ENCODE measurements at regions not wholly inside any gene's neighbourhood (a gene's known extent, or its start where the extent isn't known, plus 50 kb on each side); places are given as distances from the start of the nearest gene placed in this dataset.

DNA sequence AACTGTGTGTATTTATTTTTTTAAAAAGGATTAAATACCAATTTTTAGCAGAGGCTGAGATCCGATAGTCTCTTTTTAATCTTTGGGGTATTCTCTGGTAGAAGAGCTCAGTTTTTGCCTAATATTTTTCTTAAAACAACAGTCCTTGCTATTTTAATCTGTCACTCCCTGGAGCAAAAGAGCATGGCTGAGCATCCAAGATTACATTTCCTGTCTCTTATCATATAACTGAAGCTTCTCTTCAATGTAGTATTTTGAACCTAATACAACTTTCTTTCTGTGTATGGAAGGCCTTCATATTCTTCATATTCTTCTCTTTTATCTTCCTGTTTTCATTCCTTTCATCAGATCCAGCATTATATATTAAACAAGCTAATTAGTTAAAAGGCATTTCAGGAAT, 293.7 kb downstream of the NSUN3 start:
- no peak for DNase-seq (ENCODE audit: extremely low spot score)
- 87% methylated on average over 1 of the region's 1 CpG for WGBS
- Histone ChIP-seq H3K27ac (replicated peaks in 1 of 4) (no peak overlapping the region), H3K4me3 (no peak overlapping the region), H3K4me1 (peaks cover 0 to 12% (median 11%) of the 10 kb centered on the region in 4 donors), H3K9me3 (no peaks in the 10 kb centered on the region), H3K27me3 (no peaks in the 10 kb centered on the region), H3K36me3 (no peaks in the 10 kb centered on the region)
- no peak for TF ChIP-seq POLR2AphosphoS5 (IDR thresholded peaks at IDR 0.05)
- TF ChIP-seq EP300 (IDR thresholded peaks at IDR 0.05) = no peak
- intact Hi-C loops (cut with DNase I) = no loop called here

DNA sequence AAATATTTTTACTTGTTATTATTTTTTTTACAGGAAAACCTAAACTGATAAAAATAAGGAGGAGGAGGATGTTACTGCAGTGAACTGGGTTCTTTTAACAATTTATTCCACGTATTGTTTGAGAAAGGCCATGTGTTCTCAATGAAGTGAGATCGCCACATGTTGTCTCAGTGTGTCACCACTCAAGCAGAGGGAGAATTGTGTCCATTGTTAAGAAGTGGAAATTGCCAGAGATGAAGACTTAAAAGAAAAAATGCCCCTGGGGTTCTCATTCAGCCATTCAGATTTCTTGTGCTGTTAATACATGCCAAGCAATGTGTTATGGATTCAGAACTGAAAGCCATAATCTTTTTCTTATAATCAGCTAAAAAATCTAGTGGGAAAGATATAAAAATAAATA, 297.1 kb downstream of the NSUN3 start:
- DNase-seq (ENCODE audit: extremely low spot score) = no peak
- H3K27ac ChIP-seq (replicated peaks in 1 of 4) = no peak overlapping the region
- H3K4me1 ChIP-seq = peaks cover 0 to 12% (median 11%) of the 10 kb centered on the region in 4 donors
- no peaks in the 10 kb centered on the region for H3K9me3 ChIP-seq
- no peak for TF ChIP-seq POLR2A (IDR thresholded peaks at IDR 0.05; ENCODE audit: low read depth)
- TF ChIP-seq, protein P1, sequence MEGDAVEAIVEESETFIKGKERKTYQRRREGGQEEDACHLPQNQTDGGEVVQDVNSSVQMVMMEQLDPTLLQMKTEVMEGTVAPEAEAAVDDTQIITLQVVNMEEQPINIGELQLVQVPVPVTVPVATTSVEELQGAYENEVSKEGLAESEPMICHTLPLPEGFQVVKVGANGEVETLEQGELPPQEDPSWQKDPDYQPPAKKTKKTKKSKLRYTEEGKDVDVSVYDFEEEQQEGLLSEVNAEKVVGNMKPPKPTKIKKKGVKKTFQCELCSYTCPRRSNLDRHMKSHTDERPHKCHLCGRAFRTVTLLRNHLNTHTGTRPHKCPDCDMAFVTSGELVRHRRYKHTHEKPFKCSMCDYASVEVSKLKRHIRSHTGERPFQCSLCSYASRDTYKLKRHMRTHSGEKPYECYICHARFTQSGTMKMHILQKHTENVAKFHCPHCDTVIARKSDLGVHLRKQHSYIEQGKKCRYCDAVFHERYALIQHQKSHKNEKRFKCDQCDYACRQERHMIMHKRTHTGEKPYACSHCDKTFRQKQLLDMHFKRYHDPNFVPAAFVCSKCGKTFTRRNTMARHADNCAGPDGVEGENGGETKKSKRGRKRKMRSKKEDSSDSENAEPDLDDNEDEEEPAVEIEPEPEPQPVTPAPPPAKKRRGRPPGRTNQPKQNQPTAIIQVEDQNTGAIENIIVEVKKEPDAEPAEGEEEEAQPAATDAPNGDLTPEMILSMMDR (IDR thresholded peaks at IDR 0.05) = no peak
- TF ChIP-seq POLR2AphosphoS5 (IDR thresholded peaks at IDR 0.05) = no peak
- no peak for TF ChIP-seq EP300 (IDR thresholded peaks at IDR 0.05)
- WGBS = 74% methylated on average over 2 of the region's 2 CpGs
- H3K27me3 ChIP-seq = no peaks in the 10 kb centered on the region
- H3K4me3 ChIP-seq = no peak overlapping the region
- intact Hi-C loops (cut with DNase I) = no loop called here
- H3K36me3 ChIP-seq = no peaks in the 10 kb centered on the region

DNA sequence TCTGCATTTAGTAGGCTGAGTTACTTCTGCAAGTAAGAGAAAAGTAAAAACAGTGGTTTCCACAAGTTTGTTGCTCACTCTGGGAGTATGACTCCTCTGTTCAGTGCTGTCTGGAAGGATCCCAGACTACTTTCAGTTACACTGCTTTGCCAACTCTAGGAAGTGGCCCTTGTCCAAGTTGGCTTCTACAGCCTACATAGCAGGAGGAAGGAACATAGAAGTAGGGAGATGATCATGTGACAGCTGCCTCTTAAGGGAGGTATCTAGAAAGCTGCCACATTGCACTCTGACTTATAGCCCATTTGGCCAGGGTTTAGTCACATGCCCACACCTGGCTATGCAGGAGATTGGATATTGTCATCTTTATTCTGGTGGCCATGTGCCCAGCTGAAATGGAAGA, 298.1 kb downstream of the NSUN3 start:
- DNase-seq (ENCODE audit: extremely low spot score) = no peak
- intact Hi-C loops (cut with DNase I) = no loop called here
- H3K4me1 ChIP-seq = peaks cover 0 to 12% (median 11%) of the 10 kb centered on the region in 4 donors
- H3K4me3 ChIP-seq = no peak overlapping the region
- H3K27me3 ChIP-seq = no peaks in the 10 kb centered on the region
- H3K36me3 ChIP-seq = no peaks in the 10 kb centered on the region
- TF ChIP-seq POLR2AphosphoS5 (IDR thresholded peaks at IDR 0.05) (no peak), POLR2A (IDR thresholded peaks at IDR 0.05; ENCODE audit: low read depth) (no peak), EP300 (IDR thresholded peaks at IDR 0.05) (no peak)
- TF ChIP-seq, protein P1 (IDR thresholded peaks at IDR 0.05) = no peak
- no peaks in the 10 kb centered on the region for H3K9me3 ChIP-seq
- no peak overlapping the region for H3K27ac ChIP-seq (replicated peaks in 1 of 4)

DNA sequence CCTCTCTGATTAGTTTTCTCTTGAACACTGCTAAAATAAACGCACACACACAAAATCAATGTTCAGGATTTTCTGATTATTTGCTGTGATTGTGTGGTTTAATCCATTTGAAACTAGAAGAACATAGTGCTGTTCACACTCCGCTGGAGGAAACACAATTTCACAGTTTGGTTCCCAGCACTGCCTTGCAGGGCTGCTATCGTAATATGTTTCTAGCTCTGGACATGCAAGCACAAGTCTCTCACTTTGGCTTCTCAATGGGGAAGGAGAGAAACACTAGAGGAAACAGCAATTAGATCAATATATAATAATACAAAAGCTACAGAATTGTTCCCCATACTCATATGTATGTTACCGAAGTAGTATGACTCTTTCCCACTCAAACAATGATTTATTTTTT, 299.5 kb downstream of the NSUN3 start:
- no peak for DNase-seq (ENCODE audit: extremely low spot score)
- intact Hi-C loops (cut with DNase I) = no loop called here
- TF ChIP-seq POLR2AphosphoS5 (IDR thresholded peaks at IDR 0.05) (no peak), POLR2A (IDR thresholded peaks at IDR 0.05; ENCODE audit: low read depth) (no peak), EP300 (IDR thresholded peaks at IDR 0.05) (no peak)
- TF ChIP-seq, protein P1 (IDR thresholded peaks at IDR 0.05) = no peak
- H3K9me3 ChIP-seq = peaks cover 0 to 4% (median 0%) of the 10 kb centered on the region in 4 donors
- peaks cover 0 to 12% (median 11%) of the 10 kb centered on the region in 4 donors for H3K4me1 ChIP-seq
- no peak overlapping the region for H3K4me3 ChIP-seq
- 59% methylated on average over 4 of the region's 4 CpGs for WGBS
- no peaks in the 10 kb centered on the region for H3K27me3 ChIP-seq
- H3K27ac ChIP-seq (replicated peaks in 1 of 4) = no peak overlapping the region
- H3K36me3 ChIP-seq = no peaks in the 10 kb centered on the region

DNA sequence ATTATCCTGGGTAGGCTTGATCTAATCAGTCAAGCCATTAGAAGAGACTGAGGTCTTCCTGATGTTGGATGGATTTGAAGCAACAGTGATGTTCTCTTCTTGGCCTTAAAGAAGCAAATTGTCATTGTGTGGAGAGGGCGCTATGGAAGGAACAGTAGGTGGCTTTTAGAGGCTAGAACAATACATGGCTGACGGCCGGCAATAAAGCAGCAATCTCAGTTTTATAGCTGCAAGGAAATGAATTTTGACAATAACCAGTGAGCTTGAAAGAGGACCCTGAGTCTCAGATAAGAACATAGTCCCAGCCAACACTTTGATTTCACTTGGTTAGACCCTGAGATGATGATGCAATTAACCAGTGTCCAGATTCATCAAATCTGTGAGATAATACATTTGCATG, 302.1 kb downstream of the NSUN3 start:
- peaks cover 0 to 12% (median 11%) of the 10 kb centered on the region in 4 donors for H3K4me1 ChIP-seq
- intact Hi-C loops (cut with DNase I) = no loop called here
- TF ChIP-seq POLR2A (IDR thresholded peaks at IDR 0.05; ENCODE audit: low read depth) (no peak), EP300 (IDR thresholded peaks at IDR 0.05) (no peak), POLR2AphosphoS5 (IDR thresholded peaks at IDR 0.05) (no peak)
- TF ChIP-seq, protein P1 (IDR thresholded peaks at IDR 0.05) = no peak
- H3K36me3 ChIP-seq = no peaks in the 10 kb centered on the region
- H3K27me3 ChIP-seq = no peaks in the 10 kb centered on the region
- H3K4me3 ChIP-seq = no peak overlapping the region
- DNase-seq (ENCODE audit: extremely low spot score) = no peak
- no peak overlapping the region for H3K27ac ChIP-seq (replicated peaks in 1 of 4)
- 76% methylated on average over 3 of the region's 3 CpGs for WGBS
- peaks cover 0 to 11% (median 3%) of the 10 kb centered on the region in 4 donors for H3K9me3 ChIP-seq
